Endothelial cell (in vitro differentiated cells): ENCODE measurements at regions not wholly inside any gene's neighbourhood (a gene's known extent, or its start where the extent isn't known, plus 50 kb on each side); places are given as distances from the start of the nearest gene placed in this dataset.
"Not testable (repeated sequence)": the region's sequence is repeated elsewhere in the genome, so short reads cannot be mapped to it uniquely, and the experiment has no call there.

Experiments used
- DNase-seq: peaks from one replicate; pipeline ENCODE4 v3.0.0; 2021; ENCODE audit warnings: low spot score
- H3K27ac Mint-ChIP-seq: one replicate; pipeline ENCODE4 v1.8.0; 2021; ENCODE audit warnings: mixed read lengths, inconsistent platforms; ENCODE audit not compliant: unreplicated experiment
- H3K27me3 Mint-ChIP-seq: one replicate; pipeline ENCODE4 v1.8.0; 2021; ENCODE audit warnings: mild to moderate bottlenecking, moderate library complexity, mixed read lengths, inconsistent platforms; ENCODE audit not compliant: unreplicated experiment
- H3K36me3 Mint-ChIP-seq: one replicate; pipeline ENCODE4 v1.8.0; 2021; ENCODE audit warnings: mild to moderate bottlenecking, low read depth, mixed read lengths, inconsistent platforms; ENCODE audit not compliant: unreplicated experiment
- H3K4me1 Mint-ChIP-seq: one replicate; pipeline ENCODE4 v1.8.0; 2021; ENCODE audit warnings: mild to moderate bottlenecking, mixed read lengths, inconsistent platforms; ENCODE audit not compliant: unreplicated experiment
- H3K4me3 Mint-ChIP-seq: one replicate; pipeline ENCODE4 v1.8.0; 2021; ENCODE audit warnings: mild to moderate bottlenecking, mixed read lengths, inconsistent platforms; ENCODE audit not compliant: unreplicated experiment
- H3K9me3 Mint-ChIP-seq: one replicate; pipeline ENCODE4 v1.8.0; 2021; ENCODE audit warnings: mixed read lengths, inconsistent platforms; ENCODE audit not compliant: unreplicated experiment
- TF ChIP-seq, protein P1 (sequence below): fragments of 200-600 bp; sonication (generic); IDR thresholded peaks from one replicate; pipeline ENCODE4 v1.5.0; 2021; ENCODE audit warnings: antibody characterized with exemption; ENCODE audit not compliant: unreplicated experiment

DNA sequence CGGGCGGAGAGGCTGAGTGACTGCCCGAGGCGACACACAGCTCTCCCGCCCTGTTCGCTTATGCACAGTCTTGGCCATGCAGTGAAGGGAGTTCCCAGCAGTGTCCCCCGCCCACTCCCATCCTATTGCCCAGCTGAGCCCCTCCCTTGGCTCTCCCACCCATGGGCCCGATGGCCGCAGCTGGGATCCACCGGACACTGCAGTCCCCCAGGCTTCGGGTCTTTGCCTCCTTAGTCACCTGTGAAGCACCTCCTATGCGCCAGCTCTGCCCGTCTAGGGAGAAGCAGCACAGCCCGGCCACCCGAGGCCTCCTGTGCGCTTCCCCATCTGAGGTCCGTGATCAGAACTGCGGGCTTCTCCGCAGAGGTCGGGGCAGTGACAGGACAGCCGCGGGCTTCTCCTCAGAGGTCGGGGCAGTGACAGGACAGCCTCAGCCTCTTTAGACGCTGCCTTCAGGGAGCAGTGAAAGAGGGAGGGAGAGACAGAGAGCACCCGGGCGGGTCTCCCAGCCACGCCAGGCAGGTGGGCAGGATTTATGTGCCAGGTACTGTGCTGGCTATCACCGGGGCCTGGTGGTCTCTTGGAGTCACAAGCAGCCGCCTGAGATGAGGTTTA lies 143.1 kb downstream of the LAT start:
- not testable (repeated sequence) for H3K4me3 Mint-ChIP-seq, H3K9me3 Mint-ChIP-seq, H3K27ac Mint-ChIP-seq, H3K36me3 Mint-ChIP-seq, H3K27me3 Mint-ChIP-seq, H3K4me1 Mint-ChIP-seq, DNase-seq

DNA sequence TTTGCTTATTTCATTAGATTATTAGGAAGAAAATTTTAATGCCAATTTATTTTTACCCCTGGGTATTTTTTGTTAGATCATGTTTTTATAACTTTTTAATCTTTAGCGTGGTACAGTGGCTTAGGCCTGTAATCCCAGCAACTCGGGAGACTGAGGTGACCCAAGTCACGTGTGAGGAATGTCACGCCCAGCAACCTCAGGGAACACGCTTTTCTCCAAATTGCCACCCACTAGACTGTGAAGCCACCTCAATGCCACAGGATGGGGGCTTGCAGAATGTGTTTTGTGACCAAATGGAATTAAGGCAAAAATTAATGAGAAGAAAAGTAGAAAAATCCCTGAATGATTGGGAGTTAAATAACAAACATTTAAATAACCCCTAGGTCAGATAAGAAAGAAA lies 141.8 kb downstream of the LAT start:
- Mint-ChIP-seq H3K36me3 (no peaks in the 10 kb centered on the region), H3K27me3 (peaks cover 3% of the 10 kb centered on the region), H3K4me1 (no peaks in the 10 kb centered on the region)

DNA sequence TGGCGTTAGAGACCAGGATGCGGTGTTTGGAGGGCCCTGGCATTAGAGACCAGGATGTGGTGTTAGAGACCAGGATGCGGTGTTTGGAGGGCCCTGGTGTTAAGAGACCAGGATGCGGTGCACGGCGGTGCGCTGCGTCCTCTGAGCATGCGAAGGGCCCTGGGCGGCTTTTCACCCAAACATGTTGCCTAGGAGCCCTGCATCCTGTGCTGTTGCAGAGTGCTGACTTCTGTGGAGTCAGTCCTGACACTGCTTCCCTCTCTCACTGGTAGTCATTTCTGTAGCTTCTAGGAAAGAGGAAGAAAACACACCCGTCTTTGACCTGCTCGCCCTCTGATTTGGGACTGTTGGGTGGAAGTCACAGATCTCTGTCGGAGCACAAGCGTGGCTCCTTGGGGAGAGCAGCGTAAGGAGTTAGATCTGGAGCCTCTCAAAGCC lies 141.2 kb downstream of the LAT start:
- Mint-ChIP-seq H3K9me3 (no peaks in the 10 kb centered on the region), H3K27ac (no peak overlapping the region)

More for the DNA sequence above, 141.8 kb downstream of the LAT start:
- TF ChIP-seq, protein P1, sequence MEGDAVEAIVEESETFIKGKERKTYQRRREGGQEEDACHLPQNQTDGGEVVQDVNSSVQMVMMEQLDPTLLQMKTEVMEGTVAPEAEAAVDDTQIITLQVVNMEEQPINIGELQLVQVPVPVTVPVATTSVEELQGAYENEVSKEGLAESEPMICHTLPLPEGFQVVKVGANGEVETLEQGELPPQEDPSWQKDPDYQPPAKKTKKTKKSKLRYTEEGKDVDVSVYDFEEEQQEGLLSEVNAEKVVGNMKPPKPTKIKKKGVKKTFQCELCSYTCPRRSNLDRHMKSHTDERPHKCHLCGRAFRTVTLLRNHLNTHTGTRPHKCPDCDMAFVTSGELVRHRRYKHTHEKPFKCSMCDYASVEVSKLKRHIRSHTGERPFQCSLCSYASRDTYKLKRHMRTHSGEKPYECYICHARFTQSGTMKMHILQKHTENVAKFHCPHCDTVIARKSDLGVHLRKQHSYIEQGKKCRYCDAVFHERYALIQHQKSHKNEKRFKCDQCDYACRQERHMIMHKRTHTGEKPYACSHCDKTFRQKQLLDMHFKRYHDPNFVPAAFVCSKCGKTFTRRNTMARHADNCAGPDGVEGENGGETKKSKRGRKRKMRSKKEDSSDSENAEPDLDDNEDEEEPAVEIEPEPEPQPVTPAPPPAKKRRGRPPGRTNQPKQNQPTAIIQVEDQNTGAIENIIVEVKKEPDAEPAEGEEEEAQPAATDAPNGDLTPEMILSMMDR, result no peak
- DNase-seq, result no peak
- Mint-ChIP-seq H3K4me3 (no peak overlapping the region), H3K27ac (no peak overlapping the region), H3K9me3 (no peaks in the 10 kb centered on the region)

GRCh38 chr16:29124828-29125227 lies 140.0 kb downstream of the LAT start:
- no peaks in the 10 kb centered on the region for H3K36me3 Mint-ChIP-seq
- no peak for DNase-seq
- no peaks in the 10 kb centered on the region for H3K4me1 Mint-ChIP-seq
- TF ChIP-seq, protein P1, result no peak
- H3K27ac Mint-ChIP-seq, result no peak overlapping the region
- peaks cover 3% of the 10 kb centered on the region for H3K27me3 Mint-ChIP-seq
- H3K4me3 Mint-ChIP-seq, result no peak overlapping the region
- H3K9me3 Mint-ChIP-seq, result no peaks in the 10 kb centered on the region

More for the DNA sequence above, 141.2 kb downstream of the LAT start:
- TF ChIP-seq, protein P1, result no peak
- no peak for DNase-seq
- H3K4me1 Mint-ChIP-seq, result no peaks in the 10 kb centered on the region
- peaks cover 3% of the 10 kb centered on the region for H3K27me3 Mint-ChIP-seq
- no peaks in the 10 kb centered on the region for H3K36me3 Mint-ChIP-seq
- no peak overlapping the region for H3K4me3 Mint-ChIP-seq

DNA sequence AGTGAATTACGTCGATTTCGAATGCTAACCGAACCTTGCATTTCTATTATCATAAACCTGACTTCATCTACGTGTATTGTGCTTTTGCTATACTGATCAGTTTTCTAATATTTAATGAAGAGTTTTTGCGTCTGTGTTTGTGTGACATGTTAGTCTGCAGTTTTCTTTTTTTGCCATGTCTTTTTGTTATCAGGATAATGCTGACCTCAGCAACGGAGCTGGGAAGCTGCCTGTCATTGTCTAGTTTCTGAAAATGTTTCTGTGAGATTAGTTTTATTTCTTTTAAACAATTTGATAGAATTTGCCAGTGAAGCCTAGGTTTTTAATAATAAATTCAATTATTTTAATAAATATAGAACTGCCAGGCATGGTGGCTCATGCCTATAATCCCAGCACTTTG lies 139.3 kb downstream of the LAT start:
- H3K27me3 Mint-ChIP-seq, H3K9me3 Mint-ChIP-seq, H3K4me3 Mint-ChIP-seq, DNase-seq, H3K36me3 Mint-ChIP-seq, H3K27ac Mint-ChIP-seq, H3K4me1 Mint-ChIP-seq: not testable (repeated sequence)

DNA sequence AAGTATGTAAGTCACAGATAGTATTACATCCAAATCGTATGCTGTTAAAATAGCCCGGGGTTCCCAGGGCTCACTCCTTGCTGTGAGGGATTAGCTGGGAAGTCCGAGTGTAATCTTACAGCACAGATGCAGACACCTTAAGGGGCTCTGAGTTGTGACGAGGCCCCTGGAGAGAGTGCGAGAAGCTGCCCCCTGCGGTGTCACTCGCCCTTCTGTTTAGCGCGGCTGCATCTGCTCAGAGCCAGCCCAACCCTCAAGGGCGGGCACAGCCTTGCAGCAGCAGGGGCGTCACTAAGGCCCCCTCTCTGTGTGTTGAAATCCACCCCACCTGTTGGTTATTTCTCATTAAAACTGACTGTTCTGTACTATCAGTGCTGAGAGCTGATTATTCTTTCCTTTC lies 135.8 kb downstream of the LAT start:
- H3K27me3 Mint-ChIP-seq, H3K4me3 Mint-ChIP-seq, H3K36me3 Mint-ChIP-seq, H3K9me3 Mint-ChIP-seq, H3K27ac Mint-ChIP-seq, DNase-seq, H3K4me1 Mint-ChIP-seq: not testable (repeated sequence)

- H3K4me3 Mint-ChIP-seq, H3K9me3 Mint-ChIP-seq, H3K27ac Mint-ChIP-seq, H3K27me3 Mint-ChIP-seq, H3K4me1 Mint-ChIP-seq, H3K36me3 Mint-ChIP-seq, DNase-seq: not testable (repeated sequence)
Measured at GRCh38 chr16:29118301-29118957, 133.6 kb downstream of the LAT start.
